Endothelial cell of umbilical vein (primary cell): ENCODE measurements at regions not wholly inside any gene's neighbourhood (a gene's known extent, or its start where the extent isn't known, plus 50 kb on each side); places are given as distances from the start of the nearest gene placed in this dataset.

ENCODE experiments used
- BruUV-seq: library from RNA; stranded (reverse); fragments of 400-500 nt; replicated peaks from 2 replicates; lab custom pipeline; 2021; lab: Mats Ljungman, UMichigan
- CTCF ChIA-PET: fragments of 300-600, 350-600 bp; sonication (Branson Sonifier 250); formaldehyde crosslinking; loops from one replicate; lab custom pipeline; 2021; ENCODE audit warnings: antibody characterized with exemption, inconsistent platforms; lab: Charles Lee
- POLR2A ChIA-PET: fragments of 300-600, 350-600 bp; sonication (Branson Sonifier 250); formaldehyde crosslinking; loops from one replicate; lab custom pipeline; 2021; ENCODE audit warnings: antibody characterized with exemption, inconsistent platforms; lab: Charles Lee
- DNase-seq: peaks from one replicate; pipeline ENCODE4 v3.0.0-alpha.2; 2011; ENCODE audit warnings: low read depth, low spot score
- FAIRE-seq: peaks from 2 replicates; lab custom pipeline; 2011; peaks lifted over from hg19 to GRCh38; lab: Jason Lieb, UNC
- H2AFZ ChIP-seq: 2 replicates; pipeline ENCODE4 v1.6.0; 2012; ENCODE audit warnings: low read depth, low read length, control low read depth, inconsistent platforms
- H3K27ac ChIP-seq: 2 replicates; pipeline ENCODE4 v1.5.1; 2011; ENCODE audit warnings: low read depth, mild to moderate bottlenecking, control low read depth, low read length, moderate library complexity; ENCODE audit not compliant: insufficient read depth
- H3K27me3 ChIP-seq, 2 experiments: 2 replicates each; pipeline versions ENCODE4 v1.6.0 to v1.6.1; 2011; ENCODE audit warnings: low read length in 2 of 2, mixed read lengths in 1 of 2; ENCODE audit not compliant: control insufficient read depth in 2 of 2, insufficient read depth in 2 of 2
- H3K36me3 ChIP-seq, 2 experiments: 2 replicates in 1 of 2; 3 replicates in 1 of 2; pipeline ENCODE4 v1.5.1; 2011; ENCODE audit warnings: low read length in 2 of 2, mild to moderate bottlenecking in 1 of 2, moderate library complexity in 1 of 2; ENCODE audit not compliant: control insufficient read depth in 2 of 2, insufficient read depth in 2 of 2; ENCODE audit errors: extremely low read depth in 1 of 2
- H3K4me1 ChIP-seq: 3 replicates; pipeline ENCODE4 v1.5.1; 2011; ENCODE audit warnings: mild to moderate bottlenecking, low read length; ENCODE audit not compliant: control insufficient read depth, insufficient read depth; ENCODE audit errors: extremely low read depth
- H3K4me2 ChIP-seq: 2 replicates; pipeline ENCODE4 v1.6.1; 2011; ENCODE audit warnings: low read length, control low read depth, mixed read lengths; ENCODE audit not compliant: insufficient read depth
- H3K4me3 ChIP-seq, 3 experiments: fragments of 200-600 bp in 1 of 3; sonication (generic), shearing (Covaris generic) in 1 of 3; replicated peaks in 1 of 3; 2 replicates each; pipeline ENCODE4 v1.5.1; 2011 to 2016; ENCODE audit warnings: control low read depth in 3 of 3, low read length in 3 of 3, mild to moderate bottlenecking in 2 of 3, inconsistent platforms in 1 of 3, low read depth in 1 of 3, moderate library complexity in 1 of 3; ENCODE audit not compliant: insufficient read depth in 1 of 3
- H3K79me2 ChIP-seq: 2 replicates; pipeline ENCODE4 v1.6.0; 2012; ENCODE audit warnings: low read length, inconsistent platforms; ENCODE audit not compliant: control insufficient read depth, insufficient read depth
- H3K9ac ChIP-seq: replicated peaks from 2 replicates; pipeline ENCODE3; 2011; ENCODE audit warnings: low read length, control low read depth; ENCODE audit not compliant: insufficient read depth; ENCODE audit errors: extremely low read depth
- H3K9me1 ChIP-seq: replicated peaks from 3 replicates; pipeline ENCODE4 v1.6.0; 2011; ENCODE audit warnings: mild to moderate bottlenecking, low read length; ENCODE audit not compliant: control insufficient read depth, insufficient read depth; ENCODE audit errors: extremely low read depth
- H3K9me3 ChIP-seq: replicated peaks from 2 replicates; pipeline ENCODE4 v1.5.1; 2012; ENCODE audit warnings: low read length, inconsistent platforms; ENCODE audit not compliant: control insufficient read depth, insufficient read depth
- H4K20me1 ChIP-seq: replicated peaks from 2 replicates; pipeline ENCODE3; 2011; ENCODE audit warnings: mild to moderate bottlenecking, low read length; ENCODE audit not compliant: control insufficient read depth, insufficient read depth; ENCODE audit errors: extremely low read depth
- CTCF ChIP-seq, 2 donors: IDR thresholded peaks; 1 replicate in 1 of 2; 2 replicates in 1 of 2; pipeline ENCODE4 v1.5.1; 2011; ENCODE audit warnings: low read length in 2 of 2, mild to moderate bottlenecking in 2 of 2, moderate library complexity in 2 of 2, control low read depth in 1 of 2, inconsistent platforms in 1 of 2, low read depth in 1 of 2; ENCODE audit not compliant: insufficient read depth in 1 of 2; ENCODE audit errors: extremely low read depth in 1 of 2
- EZH2 ChIP-seq: IDR thresholded peaks from 2 replicates; pipeline ENCODE4 v1.6.1; 2012; ENCODE audit warnings: borderline replicate concordance, low read depth, mild to moderate bottlenecking, moderate library complexity, low read length, inconsistent platforms; ENCODE audit not compliant: severe bottlenecking
- FOS ChIP-seq: IDR thresholded peaks from 2 replicates; pipeline ENCODE4 v1.6.1; 2011; ENCODE audit warnings: mild to moderate bottlenecking, low read length, moderate library complexity, borderline replicate concordance; ENCODE audit not compliant: insufficient read depth
- GATA2 ChIP-seq: IDR thresholded peaks from 2 replicates; pipeline ENCODE4 v1.7.0; 2011; ENCODE audit warnings: low read depth, mild to moderate bottlenecking, moderate library complexity, mixed read lengths, low read length; ENCODE audit not compliant: insufficient read length, insufficient read depth
- JUN ChIP-seq: IDR thresholded peaks from 2 replicates; pipeline ENCODE4 v1.6.1; 2011; ENCODE audit warnings: borderline replicate concordance, low read depth; ENCODE audit not compliant: insufficient read length, insufficient read depth
- MYC ChIP-seq: IDR thresholded peaks from one replicate; pipeline ENCODE4 v1.6.1; 2011; ENCODE audit warnings: mild to moderate bottlenecking, low read depth, low read length
- POLR2A ChIP-seq: IDR thresholded peaks from 2 replicates; pipeline ENCODE4 v1.6.1; 2012; ENCODE audit warnings: low read depth, mild to moderate bottlenecking, control low read depth, low read length
- POLR2AphosphoS5 ChIP-seq: IDR thresholded peaks from 2 replicates; pipeline ENCODE4 v1.6.1; 2012; ENCODE audit warnings: low read depth, mild to moderate bottlenecking, control low read depth, low read length, moderate library complexity; ENCODE audit not compliant: insufficient read depth
- dilution Hi-C: fragments of 300-500 bp; cut with MboI; formaldehyde crosslinking; loops from one replicate; pipeline ENCODE4 v1.15.0; 2019; ENCODE audit warnings: low sequenced_read_pairs; ENCODE audit not compliant: extremely low pct_ligation_motif_present
- intact Hi-C: fragments of 100-400 bp; cut with micrococcal nuclease; formaldehyde crosslinking; loops from one replicate; pipeline ENCODE4 v1.10.0; 2022
- TF ChIP-seq, protein P1 (sequence below): IDR thresholded peaks from 2 replicates; pipeline ENCODE4 v1.6.1; 2011; ENCODE audit not compliant: insufficient read depth, insufficient read length

GRCh38 chr4:55752810-55753209, 66.8 kb upstream of the EXOC1L start:
- Histone ChIP-seq H3K9me3 (no peaks in the 10 kb centered on the region), H2AFZ (no peak overlapping the region), H3K4me1 (peaks cover 33% of the 10 kb centered on the region), H4K20me1 (no peaks in the 10 kb centered on the region), H3K36me3 (no peaks in the 10 kb centered on the region), H3K27ac (no peak overlapping the region), H3K79me2 (no peaks in the 10 kb centered on the region), H3K9me1 (no peaks in the 10 kb centered on the region), H3K27me3 (peaks cover 0 to 2% of the 10 kb centered on the region in 2 experiments), H3K4me3 (no peak overlapping the region), H3K9ac (no peak overlapping the region), H3K4me2 (no peak overlapping the region)
- DNase-seq (no peak), FAIRE-seq (no peak)
- dilution Hi-C loops: no loop called here
- POLR2A ChIA-PET: no interaction called here
- intact Hi-C loops: no loop called here
- TF ChIP-seq CTCF (IDR thresholded peaks at IDR 0.05; ENCODE audit: extremely low read depth in 1 of 2, insufficient read depth in 1 of 2, low read depth in 1 of 2, low read length in 2 of 2) (no peak), GATA2 (no peak), POLR2AphosphoS5 (no peak), JUN (no peak), MYC (no peak), POLR2A (no peak), FOS (no peak), EZH2 (no peak)
- TF ChIP-seq, protein P1, sequence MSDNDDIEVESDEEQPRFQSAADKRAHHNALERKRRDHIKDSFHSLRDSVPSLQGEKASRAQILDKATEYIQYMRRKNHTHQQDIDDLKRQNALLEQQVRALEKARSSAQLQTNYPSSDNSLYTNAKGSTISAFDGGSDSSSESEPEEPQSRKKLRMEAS: no peak
- CTCF ChIA-PET: no interaction called here
- no TSS peak for BruUV-seq
